Omental fat pad (tissue), 3 donors: ENCODE measurements at regions not wholly inside any gene's neighbourhood (a gene's known extent, or its start where the extent isn't known, plus 50 kb on each side); places are given as distances from the start of the nearest gene placed in this dataset.

Experiments used
- ATAC-seq: fragments of 150-250 bp; one replicate; pipeline ENCODE4 v1.9.1; 2016; ENCODE audit warnings: mild to moderate bottlenecking, moderate library complexity; ENCODE audit not compliant: low FRiP score
- DNase-seq: peaks from one replicate; pipeline ENCODE4 v3.0.0-alpha.2; 2019; ENCODE audit warnings: low spot score
- CTCF ChIP-seq, 3 donors: fragments of 450-650 bp; IDR thresholded peaks; one replicate each; pipeline ENCODE4 v1.5.1; 2016 to 2017; ENCODE audit warnings: antibody characterized with exemption in 3 of 3, mild to moderate bottlenecking in 3 of 3, moderate library complexity in 2 of 3

DNA sequence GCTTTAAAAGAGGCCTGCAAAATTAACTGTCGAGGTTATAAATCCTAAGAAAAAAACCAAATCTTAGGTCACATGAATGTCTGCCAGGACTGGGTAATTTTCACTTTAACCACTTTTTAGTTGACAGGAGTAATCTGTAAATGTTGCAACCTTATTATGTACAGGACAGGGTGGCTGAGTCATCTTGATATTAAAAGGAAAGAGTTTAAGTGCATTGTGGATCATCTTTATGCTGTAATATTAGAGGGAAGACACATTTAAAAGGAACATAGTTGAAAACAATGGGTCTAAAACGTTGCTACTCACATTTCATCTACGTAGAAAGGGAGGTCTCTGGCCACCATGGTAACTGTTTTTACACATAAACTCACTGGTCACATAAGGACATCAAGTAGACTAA is 115.5 kb downstream of the LSMEM1 start:
- DNase-seq (no peak), ATAC-seq (peak; percentile 73)
- TF ChIP-seq CTCF (IDR thresholded peaks at IDR 0.05) = no peak

- no peak for TF ChIP-seq CTCF (IDR thresholded peaks at IDR 0.05)
- ATAC-seq (no peak), DNase-seq (no peak)
Measured at GRCh38 chr7:112596981-112597380, 116.2 kb downstream of the LSMEM1 start.

GRCh38 chr7:112603673-112604072 is 122.9 kb downstream of the LSMEM1 start:
- no peak for TF ChIP-seq CTCF (IDR thresholded peaks at IDR 0.05)
- DNase-seq (no peak), ATAC-seq (no peak)

- no peak for DNase-seq
- TF ChIP-seq CTCF (IDR thresholded peaks at IDR 0.05) = no peak
- ATAC-seq = no peak
Measured at GRCh38 chr7:112610636-112611035, 129.8 kb downstream of the LSMEM1 start.

GRCh38 chr7:112615701-112616100 is 134.9 kb downstream of the LSMEM1 start:
- ATAC-seq (no peak), DNase-seq (no peak)
- no peak for TF ChIP-seq CTCF (IDR thresholded peaks at IDR 0.05)

DNA sequence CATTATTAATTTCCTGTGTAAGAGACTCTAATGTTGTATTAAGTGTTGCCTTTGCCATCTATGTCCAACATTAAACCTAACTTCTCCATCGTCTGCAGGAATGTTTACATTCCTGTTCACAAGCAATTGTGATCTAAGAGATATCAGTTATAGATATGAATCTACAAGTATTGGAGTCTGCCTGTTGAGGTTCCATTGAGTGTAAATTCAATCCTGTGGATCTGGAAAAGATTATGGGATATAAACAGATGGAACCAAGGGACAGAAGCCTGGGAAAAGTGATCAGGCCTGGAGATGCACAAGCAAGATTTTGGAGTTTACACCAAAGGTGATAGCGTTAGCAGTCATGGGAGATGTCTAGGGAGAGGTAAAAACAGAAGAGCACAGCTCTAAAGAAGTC is 135.5 kb downstream of the LSMEM1 start:
- DNase-seq = no peak
- ATAC-seq = no peak
- TF ChIP-seq CTCF (IDR thresholded peaks at IDR 0.05) = no peak

GRCh38 chr7:112619343-112619742 is 138.6 kb downstream of the LSMEM1 start:
- no peak for ATAC-seq

More at GRCh38 chr7:112619343-112619742, 138.6 kb downstream of the LSMEM1 start:
- no peak for DNase-seq
- no peak for TF ChIP-seq CTCF (IDR thresholded peaks at IDR 0.05)
